GM18858 (cell line): ENCODE measurements at regions not wholly inside any gene's neighbourhood (a gene's known extent, or its start where the extent isn't known, plus 50 kb on each side); places are given as distances from the start of the nearest gene placed in this dataset.

Source experiments
- ATAC-seq: cut with Tn5 transposase; IDR thresholded peaks from one replicate; pipeline ENCODE4 v1.9.1; 2021; ENCODE audit not compliant: unreplicated experiment

DNA sequence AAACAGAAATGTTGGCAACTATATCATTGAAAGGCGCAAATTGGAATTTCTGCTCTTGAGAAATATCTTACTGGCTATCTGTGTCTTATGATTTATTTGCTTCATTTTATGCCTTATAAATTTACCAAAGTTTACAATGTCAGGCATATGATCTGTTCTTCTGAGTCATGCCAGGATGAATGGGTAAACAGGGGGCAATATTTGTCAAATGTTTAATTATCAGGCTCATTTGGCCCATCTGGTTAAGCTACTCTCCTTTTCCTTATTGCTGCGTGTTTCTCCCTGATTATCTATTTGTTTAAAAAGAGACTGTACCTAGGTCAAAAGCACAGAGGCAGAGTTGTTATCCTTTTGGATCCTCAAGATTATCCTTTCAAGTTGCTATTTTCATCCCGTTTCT is 903.8 kb upstream of the PCDH10 start:
- no peak for ATAC-seq

DNA sequence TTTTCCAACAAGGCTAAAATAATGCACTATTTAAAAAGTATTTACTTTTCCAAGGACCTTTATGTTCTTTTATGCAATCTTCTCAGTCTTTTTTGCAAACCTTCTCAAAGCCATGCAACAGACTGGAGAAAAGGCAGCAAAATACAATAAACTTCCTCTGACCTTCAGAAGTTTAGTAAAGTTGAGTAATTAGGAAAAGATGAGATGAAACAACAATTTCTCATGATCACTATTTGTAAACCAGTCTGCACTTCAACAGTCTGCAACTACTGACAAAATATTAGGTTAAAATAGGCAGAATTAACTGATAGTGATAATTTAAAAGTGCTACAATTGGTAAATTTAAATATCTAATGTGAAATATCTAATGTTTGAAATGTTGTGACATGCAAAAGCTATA is 884.9 kb upstream of the PCDH10 start:
- ATAC-seq, result no peak

DNA sequence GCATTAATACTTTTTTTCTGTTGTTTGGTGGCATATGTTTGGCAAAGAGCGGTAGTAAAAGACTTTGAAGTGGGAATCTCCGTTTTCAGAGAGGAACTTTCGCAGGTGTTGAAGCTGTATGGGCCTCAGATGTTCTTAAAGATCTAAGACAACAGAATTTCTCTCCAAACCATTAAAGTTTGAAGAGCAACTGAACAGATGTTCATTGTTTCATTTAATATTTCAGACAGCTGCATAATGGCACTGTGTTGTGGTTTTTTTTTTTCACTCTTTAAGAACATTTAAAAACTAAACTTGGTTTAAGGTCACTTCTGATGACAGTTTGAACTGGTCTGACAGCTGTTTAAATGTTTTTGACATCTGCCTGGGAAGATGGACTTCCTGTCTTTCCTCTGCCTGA is 882.7 kb upstream of the PCDH10 start:
- ATAC-seq, result no peak

DNA sequence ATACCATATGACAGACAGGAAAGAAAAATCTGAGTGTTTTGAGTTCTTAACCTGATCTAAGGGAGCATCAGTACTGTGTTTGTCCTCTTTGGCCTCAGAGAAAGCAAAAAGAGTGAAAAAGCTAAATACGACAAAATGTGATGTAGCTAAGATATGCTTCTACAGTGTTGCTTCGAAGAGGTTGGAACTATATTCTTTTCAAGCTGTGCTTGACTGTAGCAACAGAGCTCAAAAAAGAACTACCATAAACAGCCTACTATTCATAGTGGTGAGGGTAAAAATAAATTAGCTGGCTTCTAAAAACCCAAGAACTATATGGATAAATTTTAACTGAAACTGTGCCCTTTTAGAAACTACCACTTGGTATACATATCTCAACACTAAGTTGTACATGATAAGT is 881.8 kb upstream of the PCDH10 start:
- ATAC-seq, result no peak

DNA sequence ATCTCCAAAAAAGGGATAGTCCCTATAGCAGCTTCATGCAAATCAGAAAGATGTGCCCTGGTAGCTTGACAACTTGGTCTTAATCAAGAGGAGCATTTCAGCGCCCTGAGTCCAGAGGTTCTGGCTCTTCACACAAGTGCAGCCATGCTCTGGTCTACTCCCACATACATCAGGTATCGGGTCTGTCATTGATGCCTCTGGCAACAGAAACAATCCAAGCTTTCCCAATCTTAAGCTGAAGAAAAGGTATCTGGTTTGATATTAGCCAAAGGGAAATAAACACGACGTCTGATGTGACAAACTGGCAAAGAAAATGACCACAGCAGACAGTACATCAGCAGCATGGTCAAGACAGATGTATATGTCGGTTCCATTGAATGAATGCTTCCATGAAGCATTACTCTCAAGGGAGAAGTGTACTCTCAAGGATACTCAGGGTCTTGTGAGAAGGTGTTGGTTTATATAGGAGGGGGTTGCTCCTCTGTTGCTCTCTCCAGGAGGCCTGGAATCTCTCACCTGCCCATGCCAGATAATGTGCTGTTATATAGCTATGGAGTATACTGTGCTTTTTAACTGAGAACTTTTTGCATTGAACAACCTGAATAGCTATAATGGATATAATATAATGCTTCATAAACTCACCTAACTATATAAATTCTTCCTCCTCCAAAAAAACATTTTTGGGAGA is 879.6 kb upstream of the PCDH10 start:
- no peak for ATAC-seq

DNA sequence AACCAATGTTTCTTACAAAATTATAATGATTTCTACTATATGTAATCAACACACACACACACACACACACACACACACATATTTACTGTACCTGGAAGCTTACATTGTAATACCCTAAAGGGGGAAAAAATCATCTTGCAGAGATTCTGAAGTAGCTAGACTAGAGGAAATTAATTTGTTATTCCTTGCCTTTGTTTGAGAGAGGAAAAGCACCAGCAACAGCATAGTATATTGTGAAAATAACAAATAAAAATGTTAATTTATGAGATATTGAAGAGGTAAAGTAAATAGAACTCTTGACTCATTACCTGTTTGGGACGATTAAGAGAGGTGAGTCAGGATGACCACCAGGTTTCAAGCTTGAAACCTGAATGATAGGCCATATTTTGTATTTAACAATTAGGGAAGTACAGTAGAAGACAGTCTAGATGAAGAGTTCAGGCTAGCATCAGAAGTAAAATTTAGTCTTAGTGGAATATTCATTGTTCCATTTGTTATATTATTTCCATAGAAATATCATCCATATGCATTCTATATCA is 873.4 kb upstream of the PCDH10 start:
- ATAC-seq, result no peak

DNA sequence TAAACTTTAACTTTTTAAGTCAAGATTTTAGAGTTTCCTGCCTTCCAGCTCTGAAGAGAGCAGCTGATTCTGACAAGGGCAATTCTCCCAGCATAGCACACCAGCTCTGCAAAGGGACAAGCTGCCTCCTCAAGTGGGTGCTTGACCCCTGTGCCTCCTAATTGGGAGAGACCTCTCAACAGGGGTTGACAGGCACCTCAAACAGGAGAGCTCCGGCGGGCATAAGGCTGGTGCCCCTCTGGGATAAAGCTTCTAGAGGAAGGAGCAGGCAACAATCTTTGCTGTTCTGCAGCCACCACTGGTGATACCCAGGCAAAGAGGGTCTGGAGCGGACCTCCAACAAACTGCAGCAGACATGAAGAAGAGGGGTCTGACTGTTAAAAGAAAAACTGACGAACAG is 872.9 kb upstream of the PCDH10 start:
- ATAC-seq, result no peak

DNA sequence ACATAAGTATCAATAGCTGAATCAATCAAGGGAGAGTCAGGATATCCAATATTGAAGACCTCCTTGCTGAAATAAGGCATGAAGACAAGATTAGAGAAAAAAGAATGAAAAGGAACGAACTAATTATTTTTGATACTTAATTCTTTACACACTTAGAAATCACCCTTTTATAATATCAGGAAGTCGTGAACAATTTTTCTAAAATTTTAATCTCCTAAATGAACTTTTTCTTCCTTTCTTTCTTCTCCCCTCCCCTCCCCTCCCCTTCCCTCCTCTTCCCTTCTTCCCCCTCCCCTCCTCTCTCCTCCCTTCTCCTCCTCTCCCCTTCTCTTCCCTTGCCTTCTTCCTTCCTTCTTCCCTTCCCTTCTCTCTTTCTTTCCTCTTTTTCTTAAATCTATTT is 872.1 kb upstream of the PCDH10 start:
- ATAC-seq, result no peak

DNA sequence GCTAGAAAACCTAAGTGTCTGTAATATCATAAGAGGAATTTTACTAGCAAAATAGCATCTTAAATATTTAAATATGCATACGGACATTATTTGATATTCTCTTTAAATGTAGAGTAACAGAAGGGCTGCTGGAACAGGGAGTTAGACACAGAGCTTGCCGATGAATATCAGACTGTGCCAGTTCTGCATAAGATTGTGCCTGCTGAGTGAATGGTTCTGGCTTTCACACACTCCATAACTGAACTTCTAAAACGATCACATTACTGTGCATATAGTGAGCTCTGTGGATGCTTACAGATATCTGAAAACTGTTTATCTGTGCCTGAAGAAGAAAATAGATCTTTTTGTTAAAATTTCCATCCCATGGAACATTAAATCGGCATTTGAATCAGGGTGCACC is 867.4 kb upstream of the PCDH10 start:
- ATAC-seq, result no peak

DNA sequence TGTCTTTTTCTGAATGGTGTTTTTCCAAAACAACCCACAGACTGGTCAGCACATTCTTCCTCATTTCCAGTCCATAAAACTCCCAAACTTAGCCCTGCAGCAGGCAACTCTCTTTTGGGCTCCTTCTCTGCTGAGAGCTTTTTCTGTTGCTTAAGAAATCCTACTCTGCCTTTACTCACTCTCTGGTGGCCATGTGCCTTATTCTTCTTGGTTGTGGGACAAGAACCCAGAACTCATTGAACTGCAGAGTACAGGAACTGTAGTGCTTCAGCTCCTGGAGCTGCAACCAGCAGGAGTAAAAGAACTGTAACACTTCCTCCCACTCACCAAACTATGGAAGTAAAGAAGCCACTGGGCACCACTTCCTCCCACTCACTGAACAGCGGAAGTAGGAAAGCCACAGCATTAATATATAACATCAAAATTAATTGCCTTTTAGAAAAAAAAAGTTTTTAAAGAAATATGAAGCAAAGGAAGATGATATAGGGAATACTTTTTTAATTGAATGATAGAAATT is 864.1 kb upstream of the PCDH10 start:
- no peak for ATAC-seq

DNA sequence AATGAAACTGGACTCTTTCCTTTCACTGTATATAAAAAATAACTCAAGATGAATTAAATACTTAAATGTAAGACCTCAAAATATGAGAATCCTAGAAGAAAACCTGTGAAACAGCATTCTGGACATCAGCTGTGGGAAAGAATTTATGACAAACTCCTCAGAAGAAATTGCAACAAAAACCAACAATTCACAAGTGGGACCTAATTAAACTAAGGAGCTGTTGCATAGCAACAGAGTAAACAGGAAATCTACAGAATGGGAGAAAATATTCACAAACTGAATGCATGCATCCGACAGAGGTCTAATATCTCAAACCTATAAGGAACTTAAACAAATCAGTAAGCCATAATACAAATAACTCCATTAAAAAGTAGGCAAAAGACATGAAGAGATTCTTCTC is 851.7 kb upstream of the PCDH10 start:
- ATAC-seq, result no peak

DNA sequence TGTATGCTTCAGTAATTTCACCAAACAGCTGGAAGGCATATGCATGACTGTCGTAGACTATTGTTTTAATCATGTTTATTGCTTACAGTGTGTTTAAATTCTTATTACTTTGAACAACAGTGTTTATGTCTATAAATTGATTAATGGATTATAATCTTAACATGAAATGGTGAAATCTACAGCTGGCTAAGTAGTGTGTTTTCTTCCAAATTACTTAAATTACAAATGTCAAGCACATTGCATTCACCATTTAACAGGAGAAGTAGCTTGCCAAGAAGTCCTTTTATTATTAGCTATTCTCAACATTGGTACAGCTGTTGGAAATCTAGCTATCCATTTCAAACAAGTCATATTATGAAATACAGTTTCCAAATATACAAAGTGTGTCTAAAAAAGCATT is 849.3 kb upstream of the PCDH10 start:
- ATAC-seq, result no peak

DNA sequence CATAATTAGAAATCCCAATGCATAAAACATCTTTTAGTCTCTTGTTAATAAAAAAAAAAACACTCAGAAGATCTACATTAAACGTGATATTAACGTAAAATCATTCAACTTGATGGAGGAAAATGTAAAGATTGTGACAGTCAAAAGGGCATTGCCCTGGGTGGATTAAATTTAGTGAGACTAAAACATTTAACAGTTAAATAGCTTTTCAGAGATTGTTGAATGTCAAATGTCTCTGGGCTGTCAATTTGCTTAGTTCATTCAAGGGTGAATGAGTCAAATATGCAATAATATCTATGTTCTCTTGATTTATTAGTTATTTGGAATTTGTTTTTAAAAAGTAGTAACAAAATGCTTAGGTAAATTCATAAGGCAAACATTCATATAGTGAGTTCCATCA is 836.6 kb upstream of the PCDH10 start:
- ATAC-seq, result no peak

DNA sequence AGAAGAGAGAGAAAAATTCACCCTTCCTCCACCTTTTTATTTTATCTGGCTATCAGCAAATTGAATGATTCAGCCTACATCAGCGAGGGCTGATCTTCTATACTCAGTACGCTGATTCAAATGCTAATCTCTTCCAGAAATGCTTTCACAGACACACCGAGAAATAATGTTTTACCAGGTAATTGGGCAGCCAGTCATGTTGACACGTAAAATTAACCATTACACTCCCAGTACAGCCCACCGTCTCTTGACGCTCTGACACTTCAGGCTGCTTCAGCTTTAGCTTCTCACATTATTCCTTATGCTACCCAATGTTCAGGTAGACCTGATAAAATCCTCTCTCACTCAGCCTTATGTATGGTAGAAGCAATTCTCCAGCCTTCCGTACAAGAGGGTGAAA is 835.2 kb upstream of the PCDH10 start:
- ATAC-seq, result no peak

DNA sequence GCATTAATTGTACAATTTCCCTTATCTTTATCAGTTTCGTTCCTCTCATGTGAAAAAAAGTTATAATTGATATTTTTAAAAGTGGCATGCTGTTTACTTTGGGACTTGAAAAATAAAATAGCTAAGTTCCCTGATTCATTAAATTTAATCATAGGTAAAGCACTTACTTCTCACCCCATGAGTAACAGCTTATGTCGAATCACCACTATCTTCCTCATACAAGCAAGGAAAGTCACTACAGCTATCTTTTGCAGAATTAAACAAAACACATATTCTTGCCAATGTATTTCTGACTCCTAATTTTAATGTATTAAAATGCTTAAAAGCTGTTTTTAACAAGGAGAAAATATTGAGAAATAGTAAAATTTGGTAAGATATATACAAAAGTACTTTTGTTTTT is 832.4 kb upstream of the PCDH10 start:
- ATAC-seq, result no peak

DNA sequence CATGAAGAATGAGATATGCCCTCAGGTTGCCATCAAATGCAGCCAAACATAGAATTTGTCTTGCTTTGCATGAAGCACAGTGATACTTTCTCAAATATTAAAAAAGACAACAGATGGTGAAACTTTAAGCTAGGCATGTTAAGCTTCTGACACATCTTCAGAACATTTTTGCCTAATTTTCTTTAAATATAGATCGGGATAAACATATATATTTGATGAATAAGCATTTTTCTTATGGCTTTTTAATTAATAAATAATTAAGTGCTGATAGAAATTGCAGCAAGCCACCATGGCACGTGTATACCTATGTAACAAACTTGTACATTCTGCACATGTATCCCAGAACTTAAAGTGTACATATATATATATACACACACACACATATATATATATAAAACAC is 831.2 kb upstream of the PCDH10 start:
- ATAC-seq, result no peak

DNA sequence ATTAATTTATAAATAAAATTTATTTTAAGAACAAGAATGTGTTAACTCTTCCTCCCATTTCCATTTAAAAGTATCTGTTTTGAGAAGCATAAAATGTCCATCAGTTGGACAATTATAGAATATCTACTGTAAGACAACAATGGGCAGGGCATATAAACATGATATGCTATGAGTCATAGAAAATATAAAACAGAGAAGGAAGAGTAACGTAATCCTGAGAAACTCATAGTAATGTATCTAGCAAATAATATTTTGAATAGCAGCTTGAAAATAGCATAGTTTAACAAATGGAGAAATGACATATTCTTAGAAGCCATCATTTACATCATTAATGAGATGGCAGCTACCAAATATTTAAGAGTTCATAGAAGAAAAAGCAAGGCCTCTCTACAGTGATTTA is 820.3 kb upstream of the PCDH10 start:
- ATAC-seq, result no peak

DNA sequence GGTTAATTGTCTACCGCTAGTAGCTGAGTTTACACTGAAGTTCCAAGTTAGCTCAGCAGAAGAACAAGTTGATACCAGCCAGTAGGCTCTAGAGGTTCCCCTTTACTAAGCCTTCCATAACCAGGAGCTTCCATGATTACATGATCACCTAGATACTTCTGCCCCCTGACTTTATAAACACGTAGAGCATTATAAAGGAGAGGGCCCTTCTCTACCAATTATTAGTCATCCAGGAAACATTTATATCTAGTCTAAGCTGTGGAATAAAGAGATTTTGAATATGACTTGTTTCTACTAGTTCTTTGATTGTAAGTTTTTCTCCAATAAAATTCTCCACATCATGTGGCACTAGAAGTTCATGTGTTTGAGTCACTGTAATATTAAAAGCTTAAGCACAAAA is 818.1 kb upstream of the PCDH10 start:
- ATAC-seq, result no peak

DNA sequence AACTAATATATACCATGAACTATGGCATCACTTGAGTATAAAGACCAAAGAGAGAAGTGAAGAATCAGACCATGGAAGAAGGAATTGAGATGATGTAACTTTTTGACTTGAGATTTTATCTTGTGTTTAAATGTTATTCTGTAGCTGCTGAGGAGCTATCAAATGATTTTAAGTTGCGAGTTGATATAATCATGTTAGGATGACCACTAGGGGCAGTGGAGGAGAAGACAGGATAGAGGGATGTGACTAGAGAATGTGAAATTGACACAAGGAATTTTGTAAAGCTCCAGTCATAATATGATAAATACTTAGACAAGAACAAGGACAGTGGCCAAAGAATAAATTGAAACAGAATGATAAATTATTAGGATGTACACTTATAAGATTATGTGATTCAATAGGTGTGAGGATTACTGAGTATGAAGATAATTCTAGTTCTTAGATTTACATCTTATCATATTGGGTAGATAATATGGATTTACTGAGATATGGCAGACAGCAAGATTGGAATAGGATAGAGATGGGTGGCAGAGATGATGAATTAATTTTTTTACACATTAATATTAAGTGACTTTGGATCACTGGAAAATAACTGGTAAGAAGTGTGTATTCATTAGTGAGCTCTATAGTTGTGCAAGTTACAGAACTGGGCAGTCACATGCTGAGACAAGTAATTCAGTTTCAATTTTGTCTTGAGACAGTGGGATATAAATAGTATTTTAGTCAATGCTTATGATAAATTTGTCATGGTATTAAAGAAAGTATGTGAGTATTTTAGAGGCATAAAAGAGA is 816.0 kb upstream of the PCDH10 start:
- ATAC-seq, result no peak

DNA sequence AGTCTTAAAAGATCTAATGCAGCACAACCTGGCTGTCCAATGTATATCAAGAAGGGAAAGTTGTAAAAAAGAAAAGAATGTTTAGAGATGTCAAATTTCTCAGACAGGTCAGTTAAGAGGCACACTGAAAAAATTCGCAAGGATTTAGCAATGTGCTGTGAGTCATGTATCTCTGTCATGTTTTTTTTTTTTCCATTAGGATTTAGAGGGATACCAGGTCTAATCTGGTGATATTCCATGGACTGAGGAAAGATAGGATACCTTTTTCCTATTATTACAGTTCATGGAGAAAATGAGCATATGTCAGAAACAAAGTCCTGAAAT is 815.4 kb upstream of the PCDH10 start:
- no peak for ATAC-seq

DNA sequence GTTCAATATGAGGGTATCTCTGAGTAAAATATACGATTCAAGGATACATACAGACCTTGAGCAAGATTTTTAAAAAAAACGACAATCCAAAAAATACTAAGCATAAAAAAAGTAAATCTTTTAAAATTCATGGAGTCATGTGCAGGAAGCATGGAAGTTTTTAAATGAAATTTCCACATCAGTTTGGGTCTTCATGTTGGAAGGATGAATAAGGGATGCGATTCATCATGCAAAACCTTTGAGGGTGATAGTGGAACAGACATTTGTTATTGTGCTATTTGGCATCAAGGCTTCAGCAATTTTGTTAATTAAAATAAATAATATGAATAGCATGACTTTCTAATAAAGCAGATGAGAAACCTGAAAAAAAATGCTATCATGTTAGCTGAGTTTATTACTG is 815.0 kb upstream of the PCDH10 start:
- no peak for ATAC-seq
